HG03103 (cell line): ENCODE measurements at regions not wholly inside any gene's neighbourhood (a gene's known extent, or its start where the extent isn't known, plus 50 kb on each side); places are given as distances from the start of the nearest gene placed in this dataset.

Source experiments
- ATAC-seq: cut with Tn5 transposase; IDR thresholded peaks from one replicate; pipeline ENCODE4 v1.9.1; 2021; ENCODE audit warnings: low read depth; ENCODE audit not compliant: unreplicated experiment

DNA sequence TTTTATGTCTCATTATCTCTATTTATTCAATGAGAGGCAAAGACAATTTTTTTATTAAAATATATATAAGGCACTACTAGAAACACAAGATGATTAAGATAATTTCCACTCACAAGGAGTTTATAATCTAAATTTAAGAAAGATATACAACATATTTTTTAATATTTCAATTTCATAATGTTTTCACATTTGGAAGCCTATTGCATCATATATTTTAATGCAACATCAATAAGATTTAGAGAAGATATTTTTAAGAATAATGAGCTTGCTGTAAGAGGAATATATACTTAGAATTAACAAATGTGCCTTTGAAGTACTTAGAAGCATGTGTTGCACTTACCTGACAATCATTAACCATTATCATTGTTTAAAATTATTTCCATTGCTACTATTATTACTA, 597.7 kb upstream of the BTBD3 start:
- ATAC-seq = no peak

DNA sequence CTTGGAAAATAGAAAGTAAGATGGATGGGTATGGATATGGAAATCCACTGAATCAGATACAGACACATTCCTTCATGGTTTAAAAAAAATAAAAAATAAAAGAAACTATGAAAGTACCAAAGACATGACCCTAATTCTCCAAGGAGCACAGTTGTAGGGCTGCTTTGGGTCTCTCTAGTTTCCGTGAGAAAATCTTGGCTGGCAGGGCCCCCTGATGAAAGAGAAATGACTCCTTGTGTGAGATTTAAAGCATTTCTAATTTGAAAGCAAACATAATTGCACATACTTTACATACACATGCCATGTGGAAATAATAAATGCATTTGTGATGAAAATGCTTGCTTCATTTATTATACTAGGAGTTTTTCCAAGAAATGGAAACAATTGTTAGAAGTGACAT, 593.9 kb upstream of the BTBD3 start:
- ATAC-seq = no peak

DNA sequence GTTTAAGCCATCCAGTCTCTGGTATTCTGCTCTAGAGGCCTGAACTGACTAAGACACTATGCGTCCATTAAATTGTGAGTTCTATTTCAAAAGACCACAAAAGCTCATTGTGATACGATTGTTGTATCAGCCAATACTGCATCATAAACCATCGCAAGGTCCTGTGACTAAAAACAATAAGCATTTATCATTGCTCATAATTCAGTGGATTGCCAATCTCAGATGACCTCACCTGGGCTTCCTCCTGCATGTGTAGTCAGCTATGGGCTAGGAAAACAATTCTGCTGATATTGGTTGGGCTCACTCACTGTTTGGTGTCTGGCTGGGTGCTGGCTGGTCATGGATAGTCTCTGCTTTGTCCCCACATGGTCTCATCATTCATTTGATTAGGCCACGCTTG, 592.7 kb upstream of the BTBD3 start:
- no peak for ATAC-seq

DNA sequence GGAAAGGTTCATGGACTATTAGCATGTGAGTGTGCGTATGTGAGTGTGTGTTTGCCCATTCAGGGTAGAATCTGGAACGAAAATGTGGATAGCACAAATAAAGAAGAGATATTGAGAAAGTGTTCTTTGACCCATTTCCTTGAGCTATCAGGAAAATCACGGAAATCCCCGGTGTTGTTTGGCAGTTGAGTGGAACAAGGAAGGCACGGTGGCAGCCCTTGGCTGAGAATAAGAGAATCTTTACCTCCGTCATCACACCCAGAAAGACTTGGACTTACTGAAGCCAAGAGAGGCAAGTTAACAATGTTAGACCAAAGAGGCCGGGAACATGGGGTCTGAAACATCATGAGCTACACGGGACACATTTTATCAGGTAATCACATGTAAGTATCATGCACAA, 588.9 kb upstream of the BTBD3 start:
- no peak for ATAC-seq

DNA sequence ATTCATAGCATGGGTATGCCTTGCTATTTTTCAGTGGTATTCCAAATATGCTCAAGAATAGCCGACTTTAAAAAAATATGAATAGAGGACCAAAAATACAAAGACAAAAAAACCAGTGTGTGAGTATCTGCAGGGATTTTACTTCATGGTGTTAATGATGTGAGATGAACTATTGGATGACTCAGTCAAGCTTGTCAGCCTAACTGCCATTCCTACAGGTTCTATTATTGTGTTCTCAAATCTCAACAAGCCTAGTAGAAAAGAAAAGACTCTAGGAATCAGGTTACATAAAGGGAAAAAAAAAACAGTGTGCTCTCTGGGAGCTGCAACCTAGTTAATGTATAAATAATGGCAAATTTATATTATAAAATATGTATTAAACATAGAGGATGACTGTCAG, 588.4 kb upstream of the BTBD3 start:
- no peak for ATAC-seq

DNA sequence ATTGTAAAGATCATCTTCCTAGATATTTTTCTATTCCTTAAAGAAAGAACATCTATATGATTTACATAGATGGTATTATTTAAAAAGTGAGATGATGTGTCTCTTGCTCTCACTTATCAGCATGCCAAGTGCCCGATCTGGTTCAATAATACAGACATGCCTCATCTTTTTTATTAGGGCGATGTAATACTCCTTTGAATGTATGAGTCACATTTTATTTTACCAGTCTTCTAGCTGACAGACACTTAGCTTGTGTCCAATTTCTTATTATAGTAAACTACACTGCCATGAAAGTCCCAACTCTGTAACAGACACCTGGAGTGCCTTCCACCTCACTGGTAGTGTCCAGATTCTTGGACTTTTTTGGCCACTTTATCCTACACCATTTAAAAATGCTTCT, 586.6 kb upstream of the BTBD3 start:
- ATAC-seq = no peak

DNA sequence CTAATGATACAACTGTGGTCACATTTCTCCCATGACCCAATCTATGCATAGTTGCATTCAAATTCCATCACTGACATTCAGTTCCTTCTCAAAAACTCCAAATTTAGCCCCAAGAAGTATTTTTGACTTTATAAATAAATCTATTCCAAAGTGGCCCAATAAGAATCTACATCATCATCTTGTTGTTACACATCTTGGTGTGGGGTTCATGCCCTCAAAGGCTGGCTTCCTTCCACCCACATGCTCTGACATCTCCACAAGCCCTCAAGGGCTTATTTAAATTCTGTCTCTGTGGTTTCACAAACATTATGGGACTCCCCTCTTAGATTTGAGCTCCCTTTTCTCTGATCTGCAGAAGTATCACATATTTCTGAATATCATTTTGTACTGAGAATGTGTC, 585.3 kb upstream of the BTBD3 start:
- no peak for ATAC-seq

DNA sequence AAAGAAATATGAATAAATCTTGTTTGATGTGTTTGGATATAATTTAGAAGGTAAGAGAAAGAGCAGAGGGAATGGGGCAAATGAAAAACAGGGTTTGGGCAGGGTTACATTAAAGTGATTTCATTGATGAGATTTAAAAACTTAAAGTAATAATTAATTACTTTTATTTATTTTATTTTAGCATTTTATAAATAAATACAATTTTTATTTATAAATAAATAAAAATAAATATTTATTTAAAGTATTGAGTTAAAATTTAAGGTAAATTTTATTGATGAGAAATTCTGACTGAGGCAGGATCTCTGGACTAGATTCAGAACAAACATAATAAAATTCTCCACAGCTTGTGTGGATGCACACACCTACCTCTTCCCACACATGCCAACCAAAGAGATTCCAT, 584.1 kb upstream of the BTBD3 start:
- no peak for ATAC-seq

DNA sequence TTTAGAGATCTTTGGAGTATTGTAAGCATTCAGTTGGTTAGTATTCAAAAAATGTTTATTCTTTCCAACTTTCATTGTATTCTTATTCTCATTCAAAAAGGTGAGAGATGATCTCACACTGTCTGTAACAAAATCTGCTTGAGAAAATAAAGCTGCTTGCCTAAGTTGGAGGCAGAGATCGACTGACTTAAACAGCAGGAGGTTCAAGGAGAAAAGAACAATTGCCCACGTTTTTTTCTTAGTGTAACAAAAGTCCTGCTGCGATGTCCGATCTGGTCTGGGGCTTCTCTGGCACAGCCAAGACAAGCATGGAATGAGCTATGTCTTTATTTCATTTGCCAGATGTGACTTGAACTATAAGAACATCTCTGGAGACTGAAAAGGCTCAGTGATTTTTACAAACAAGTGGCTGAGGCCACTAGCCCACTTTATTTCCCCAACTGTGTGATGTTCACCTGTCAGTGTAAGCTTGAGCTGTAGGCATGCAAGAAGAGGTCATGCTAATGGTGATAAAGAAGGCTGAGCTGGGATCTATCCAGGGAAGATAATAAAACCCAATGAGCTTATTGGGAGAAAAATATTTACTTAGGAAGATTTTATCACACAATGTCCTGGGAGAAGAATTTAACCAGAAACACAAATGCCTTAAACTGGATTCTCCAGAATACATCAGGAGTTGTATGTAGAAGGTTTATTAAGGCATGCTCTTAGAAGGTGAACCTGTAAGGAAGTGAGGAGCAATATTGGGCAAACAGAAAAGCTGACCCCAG, 580.1 kb upstream of the BTBD3 start:
- no peak for ATAC-seq

DNA sequence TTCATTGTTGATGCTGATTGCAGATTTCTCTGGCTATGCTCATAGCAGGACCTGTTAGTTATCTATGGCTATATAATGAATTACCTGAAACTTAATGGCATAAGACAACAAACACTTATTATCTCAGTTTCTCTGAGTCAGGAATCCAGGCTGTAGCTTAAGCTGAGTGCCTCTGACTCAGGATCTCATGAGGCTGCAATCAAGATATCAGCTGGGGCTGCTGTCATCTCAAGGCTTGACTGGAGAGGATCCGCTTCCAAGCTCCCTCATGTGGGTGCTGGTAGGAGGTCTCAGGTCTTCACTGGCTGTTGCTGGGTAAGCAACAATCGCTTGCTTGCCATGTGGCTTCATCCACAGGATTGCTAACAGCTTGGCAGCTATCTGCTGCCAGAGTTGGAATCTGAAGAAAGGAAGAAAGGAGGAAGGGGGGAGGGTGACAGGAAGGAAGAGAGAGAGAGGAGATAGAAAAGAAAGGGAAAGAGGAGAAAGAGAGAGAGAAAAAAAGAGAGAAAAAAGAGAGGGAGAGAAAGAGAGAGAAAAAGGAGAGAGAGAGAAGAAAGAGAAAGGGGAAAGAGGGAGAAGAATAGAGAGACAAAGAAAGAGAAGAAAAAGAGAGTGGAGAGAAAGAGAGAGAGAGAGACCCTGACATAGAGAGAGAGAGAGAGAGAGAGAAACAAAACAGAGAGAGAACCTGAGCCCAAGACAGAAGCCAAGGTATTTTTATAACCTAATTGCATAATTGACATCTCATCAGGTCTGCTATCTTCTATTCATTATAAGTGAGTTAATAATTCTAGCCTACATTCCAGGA, 579.0 kb upstream of the BTBD3 start:
- no peak for ATAC-seq

DNA sequence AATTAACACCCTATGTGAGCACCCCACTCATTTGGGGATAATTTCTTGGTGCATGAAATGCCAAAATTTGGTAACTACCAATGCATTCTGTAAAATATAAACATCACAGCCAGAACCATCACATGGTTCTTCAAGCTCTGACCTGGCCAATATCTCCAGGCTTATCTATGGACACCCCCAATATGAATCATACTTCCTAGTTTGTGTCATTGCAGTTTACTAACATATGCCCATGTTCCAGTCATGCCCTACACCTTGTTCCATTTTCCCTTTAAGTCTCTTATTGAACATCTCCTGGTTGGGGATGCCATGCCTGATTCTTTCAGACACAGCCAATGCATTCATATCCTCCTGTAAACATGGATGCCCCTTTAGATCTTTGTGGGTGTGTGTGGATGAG, 572.8 kb upstream of the BTBD3 start:
- no peak for ATAC-seq

DNA sequence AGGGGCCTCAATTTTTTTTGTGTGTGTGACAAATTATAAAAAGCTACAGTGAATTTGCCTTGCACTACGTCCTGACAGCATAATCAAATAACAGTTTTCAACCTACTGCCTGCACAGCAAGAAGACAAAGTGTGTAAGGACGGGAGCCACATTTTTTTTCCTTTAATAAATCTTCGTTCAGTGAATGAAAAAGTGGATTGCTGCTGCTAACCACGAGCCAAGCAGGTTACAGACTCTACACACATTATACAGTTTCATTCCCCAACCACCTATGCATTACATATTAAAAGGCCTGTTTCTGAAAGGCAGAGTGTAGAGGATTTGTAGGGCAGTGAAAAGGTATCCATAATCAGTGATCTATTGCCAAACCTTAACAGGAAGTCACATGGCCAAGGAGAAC, 570.0 kb upstream of the BTBD3 start:
- ATAC-seq = no peak

DNA sequence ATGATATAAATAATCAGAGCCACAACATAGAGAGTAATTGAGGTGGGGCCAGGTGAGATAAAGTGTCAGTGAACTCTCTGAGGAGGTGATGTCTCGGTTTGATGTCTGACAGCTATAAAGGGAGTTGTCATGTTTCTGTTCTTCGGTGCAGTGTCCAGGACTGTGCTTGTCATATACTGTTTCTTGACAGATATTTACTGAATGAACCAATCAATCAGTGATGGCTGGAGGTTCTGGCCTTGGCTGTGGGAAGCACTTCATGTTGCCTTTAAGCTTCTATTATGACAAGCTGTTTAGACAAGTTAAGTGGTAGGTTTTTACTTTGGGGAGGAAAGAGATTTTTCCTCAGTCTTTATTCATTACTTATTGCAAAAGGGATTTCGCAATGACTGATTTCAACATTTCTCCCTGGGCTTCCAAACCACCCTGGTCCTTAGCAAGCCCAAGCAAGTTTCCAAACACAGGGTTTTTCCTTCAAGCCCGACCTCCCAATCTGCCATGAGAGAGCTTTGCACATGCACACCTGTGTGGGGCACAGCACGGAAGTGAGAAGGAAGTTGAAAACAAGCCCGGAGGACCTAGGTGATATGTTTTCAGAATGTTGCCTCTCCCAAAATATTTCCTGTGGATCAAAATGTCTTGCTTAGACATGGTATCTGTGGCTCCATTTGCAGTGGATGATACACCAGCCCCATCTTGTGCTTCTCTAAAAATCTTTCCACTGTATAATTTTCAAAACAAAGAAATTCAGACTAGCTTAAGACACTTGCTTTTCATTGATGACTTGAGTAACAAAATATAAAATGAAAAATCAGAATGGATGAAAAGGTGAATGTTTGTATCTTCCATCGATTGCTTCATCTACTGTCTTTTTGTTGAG, 567.3 kb upstream of the BTBD3 start:
- no peak for ATAC-seq

DNA sequence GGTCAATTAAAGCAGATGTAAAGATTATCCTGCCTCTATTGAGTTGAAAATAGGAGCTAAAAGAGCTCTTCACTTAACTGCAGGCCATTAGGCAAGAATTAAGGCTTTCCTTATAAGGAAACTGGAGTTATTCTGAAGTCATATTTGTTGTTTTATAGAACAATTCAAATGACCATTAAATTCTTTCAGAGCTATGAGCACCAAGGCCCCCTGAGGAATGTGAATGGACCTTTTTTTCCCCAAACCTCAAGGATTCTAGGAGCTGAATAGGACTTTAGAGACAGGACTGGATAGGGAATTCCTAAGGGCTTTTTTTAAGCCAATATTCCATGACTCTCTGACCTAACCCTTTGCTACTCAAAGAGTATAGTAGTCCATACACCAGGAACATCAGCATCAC, 565.7 kb upstream of the BTBD3 start:
- ATAC-seq = no peak

DNA sequence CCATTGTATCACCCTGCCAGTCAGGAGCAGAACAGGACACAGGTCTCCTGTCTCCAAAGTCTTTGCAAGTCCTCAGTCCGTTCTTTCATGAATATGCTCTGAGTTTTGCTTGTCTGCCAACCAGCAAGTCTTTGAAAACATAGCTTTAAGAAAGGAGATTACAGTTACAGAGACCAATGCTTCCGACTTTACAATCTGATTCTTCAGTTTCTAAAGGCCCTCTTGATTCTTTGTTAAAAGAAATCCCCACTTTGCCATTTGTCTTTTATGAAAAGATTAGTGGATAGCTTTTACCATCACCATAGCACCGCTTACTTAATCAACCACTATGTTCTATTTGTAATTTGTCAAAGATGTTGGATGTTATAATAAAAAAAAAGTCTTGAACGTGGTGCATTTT, 562.8 kb upstream of the BTBD3 start:
- no peak for ATAC-seq

DNA sequence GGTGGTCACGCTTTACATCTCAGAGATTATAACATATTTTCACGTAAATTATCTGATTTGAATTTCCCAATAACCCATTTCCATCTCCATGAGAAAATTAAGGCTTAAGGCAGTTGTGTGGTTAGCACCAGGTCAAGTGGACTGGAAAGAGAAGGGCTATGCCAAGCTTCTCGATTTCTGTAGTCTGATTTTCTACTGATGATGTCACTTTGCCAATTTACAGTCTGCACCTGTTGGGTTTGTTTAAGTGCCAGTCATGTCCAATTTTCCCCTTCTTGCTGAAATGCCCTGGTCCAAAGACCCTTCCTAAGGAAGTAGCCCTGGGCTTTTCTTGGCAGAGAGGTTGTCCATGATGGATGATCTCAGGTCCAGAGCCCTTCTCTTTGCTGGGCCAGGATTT, 562.3 kb upstream of the BTBD3 start:
- ATAC-seq = no peak

DNA sequence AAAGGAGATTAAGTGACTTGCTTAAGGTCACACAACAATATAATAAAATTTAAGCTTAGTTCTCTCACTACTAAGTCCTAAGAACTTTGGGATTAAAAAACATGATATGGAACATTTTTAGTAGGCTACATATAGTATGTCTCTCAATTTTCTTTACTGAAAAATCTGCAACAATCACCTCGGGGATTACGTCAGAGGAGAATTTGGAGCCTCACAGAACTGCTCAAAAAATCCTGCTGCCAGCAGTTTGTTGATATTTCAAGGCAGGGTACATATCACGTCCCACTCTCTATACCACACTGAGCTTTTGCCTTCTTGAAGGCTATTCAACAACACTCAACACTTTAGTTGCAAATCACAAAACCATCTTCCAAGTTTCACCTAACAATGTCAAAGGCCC, 561.6 kb upstream of the BTBD3 start:
- ATAC-seq = no peak

DNA sequence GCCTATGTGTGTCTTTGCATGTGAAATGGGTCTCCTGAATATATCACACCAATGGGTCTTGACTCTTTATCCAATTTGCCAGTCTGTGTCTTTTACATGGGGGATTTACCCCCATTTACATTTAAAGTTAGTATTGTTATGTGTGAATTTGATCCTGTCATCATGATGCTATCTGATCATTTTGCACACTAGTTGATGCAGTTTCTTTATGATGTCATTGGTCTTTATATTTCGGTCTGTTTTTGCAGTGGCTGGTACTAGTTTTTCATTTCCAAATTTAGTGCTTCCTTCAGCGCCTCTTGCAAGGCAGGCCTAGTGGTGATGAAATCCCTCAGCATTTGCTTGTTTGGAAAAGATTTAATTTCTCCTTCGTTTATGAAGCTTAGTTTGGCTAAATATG, 555.2 kb upstream of the BTBD3 start:
- ATAC-seq = no peak

DNA sequence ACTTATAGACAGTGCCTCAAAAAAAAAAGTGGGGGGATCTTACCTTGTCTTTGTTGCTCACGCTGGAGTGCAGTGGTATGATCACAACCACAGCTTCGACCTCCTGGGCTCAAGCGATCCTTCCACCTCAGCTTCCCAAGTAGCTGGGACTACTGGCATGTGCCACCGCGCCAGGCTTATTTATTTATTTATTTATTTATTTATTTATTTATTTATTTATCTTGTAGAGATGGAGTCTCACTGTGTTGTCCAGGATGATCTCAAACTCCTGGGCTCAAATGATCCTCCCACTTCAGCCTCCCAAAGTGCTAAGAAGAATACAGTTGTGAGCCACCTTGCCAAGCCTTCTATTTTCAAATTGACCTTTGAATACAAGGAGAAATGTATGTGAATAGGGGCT, 553.0 kb upstream of the BTBD3 start:
- ATAC-seq = no peak

DNA sequence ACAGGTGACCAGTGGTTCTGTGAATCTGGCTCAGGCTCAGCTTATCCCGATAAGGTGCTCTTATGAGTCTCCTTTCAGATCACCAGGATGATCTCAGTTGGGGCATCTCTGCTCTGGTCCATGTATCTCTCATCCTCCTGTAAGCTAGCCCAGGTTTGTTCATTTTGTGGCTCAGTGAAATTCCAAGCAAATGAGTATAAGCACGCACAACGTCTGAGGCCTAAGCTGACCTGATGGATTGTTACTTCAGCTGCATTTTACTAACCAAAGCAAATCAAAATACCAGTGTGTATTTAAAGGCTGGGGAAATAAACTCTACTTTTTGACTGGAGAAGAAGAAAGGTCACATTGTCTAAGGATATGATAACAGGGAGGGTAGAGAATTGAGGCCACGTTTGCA, 551.0 kb upstream of the BTBD3 start:
- no peak for ATAC-seq

DNA sequence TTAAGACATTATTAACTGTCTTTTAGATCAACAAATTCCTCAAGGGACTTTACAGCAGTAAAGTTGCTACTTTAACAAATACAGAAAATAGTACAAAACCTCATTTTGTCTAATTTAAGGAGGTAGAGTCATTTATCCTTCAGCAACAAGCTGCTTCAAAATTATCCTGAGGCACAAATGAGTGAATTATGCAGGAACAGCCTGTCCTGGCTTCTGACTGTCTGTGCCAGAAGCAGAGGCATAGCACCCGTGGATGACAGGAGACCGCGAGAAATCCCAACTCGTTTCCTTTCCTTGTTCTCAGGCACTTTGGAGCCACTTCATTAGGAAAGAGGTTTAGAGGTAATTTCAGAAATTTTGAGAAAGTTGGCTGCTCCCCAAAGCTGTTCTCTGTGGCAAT, 549.2 kb upstream of the BTBD3 start:
- no peak for ATAC-seq
